Astrocyte of the cerebellum (primary cell): ENCODE measurements at regions not wholly inside any gene's neighbourhood (a gene's known extent, or its start where the extent isn't known, plus 50 kb on each side); places are given as distances from the start of the nearest gene placed in this dataset.

Experiments
- DNase-seq: peaks from one replicate; pipeline ENCODE4 v3.0.0-alpha.2; 2011; ENCODE audit warnings: low read depth
- H3K4me3 ChIP-seq: 2 replicates; pipeline ENCODE4 v1.5.1; 2011; ENCODE audit warnings: mild to moderate bottlenecking, low read depth, low read length, moderate library complexity
- CTCF ChIP-seq: IDR thresholded peaks from 2 replicates; pipeline ENCODE4 v1.5.1; 2012; ENCODE audit warnings: low read length, low read depth, moderate library complexity, mild to moderate bottlenecking; ENCODE audit errors: missing control alignments
- in situ Hi-C: cut with HindIII; loops from 2 replicates; pipeline ENCODE4 v1.10.0; 2017; ENCODE audit warnings: low sequenced_read_pairs

GRCh38 chr14:85195872-85196477, 334.0 kb upstream of the FLRT2 start:
- peak; percentile 63 for TF ChIP-seq CTCF
- DNase-seq = no peak
- H3K4me3 ChIP-seq = no peak overlapping the region
- in situ Hi-C loops = no loop called here

- DNase-seq = no peak
- no peak for TF ChIP-seq CTCF
- in situ Hi-C loops = no loop called here
- H3K4me3 ChIP-seq = no peak overlapping the region
Measured at GRCh38 chr14:85198001-85198400, 331.9 kb upstream of the FLRT2 start.

- TF ChIP-seq CTCF = no peak
- in situ Hi-C loops = no loop called here
- no peak overlapping the region for H3K4me3 ChIP-seq
- no peak for DNase-seq
Measured at GRCh38 chr14:85205875-85206274, 324.1 kb upstream of the FLRT2 start.

- in situ Hi-C loops = no loop called here
- DNase-seq = no peak
Measured at GRCh38 chr14:85214471-85214870, 315.5 kb upstream of the FLRT2 start.

GRCh38 chr14:85217412-85217811, 312.5 kb upstream of the FLRT2 start:
- peak; percentile 71 for DNase-seq
- TF ChIP-seq CTCF = no peak
- no peak overlapping the region for H3K4me3 ChIP-seq
- in situ Hi-C loops = no loop called here

More at GRCh38 chr14:85214471-85214870, 315.5 kb upstream of the FLRT2 start:
- H3K4me3 ChIP-seq = no peak overlapping the region
- no peak for TF ChIP-seq CTCF

- no peak for TF ChIP-seq CTCF
- in situ Hi-C loops = no loop called here
Measured at GRCh38 chr14:85218982-85219381, 311.0 kb upstream of the FLRT2 start.

More at GRCh38 chr14:85218982-85219381, 311.0 kb upstream of the FLRT2 start:
- no peak overlapping the region for H3K4me3 ChIP-seq
- DNase-seq = no peak
